ENCODE measurements at regions not wholly inside any gene's neighbourhood (a gene's known extent, or its start where the extent isn't known, plus 50 kb on each side); places are given as distances from the start of the nearest gene placed in this dataset.
"Not testable (repeated sequence)": the region's sequence is repeated elsewhere in the genome, so short reads cannot be mapped to it uniquely, and the experiment has no call there.

DNA sequence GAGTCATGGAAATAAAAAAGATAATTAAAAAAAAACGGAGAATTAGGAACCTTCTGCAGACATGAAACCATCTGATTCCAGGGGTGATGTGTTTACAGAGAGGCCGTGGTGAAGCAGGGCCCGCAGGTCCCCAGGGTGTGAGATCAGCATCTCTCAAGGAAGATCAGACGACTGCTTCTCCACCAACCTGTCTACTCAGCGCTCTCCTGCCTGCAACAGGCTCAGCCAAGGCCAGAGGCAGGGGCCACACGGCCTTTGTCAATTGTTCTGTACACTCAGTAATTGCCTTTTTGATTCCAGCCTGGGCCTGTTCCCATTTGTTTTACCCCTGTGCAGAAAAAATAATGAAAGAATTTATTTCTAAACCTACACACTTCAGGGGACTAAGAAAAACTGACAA is 124.6 kb downstream of the NXPE2 start:
- Mint-ChIP-seq H3K4me3 (ENCODE audit: unreplicated experiment) (no peak overlapping the region), H3K4me1 (ENCODE audit: low read depth) (no peaks in the 10 kb centered on the region), H3K36me3 (ENCODE audit: low read depth) (no peaks in the 10 kb centered on the region), H3K27me3 (ENCODE audit: low read depth) (peaks cover 29% of the 10 kb centered on the region), H3K27ac (ENCODE audit: unreplicated experiment) (no peak overlapping the region), H3K9me3 (ENCODE audit: low read depth) (peaks cover 1% of the 10 kb centered on the region)
- TF ChIP-seq CTCF (IDR thresholded peaks at IDR 0.05) = no peak
- DNase-seq (ENCODE audit: low spot score) = no peak

GRCh38 chr11:114805431-114805830 is 127.1 kb downstream of the NXPE2 start:
- not testable (repeated sequence) for H3K4me3 Mint-ChIP-seq (ENCODE audit: unreplicated experiment); H3K36me3 Mint-ChIP-seq (ENCODE audit: low read depth); DNase-seq (ENCODE audit: low spot score); H3K27ac Mint-ChIP-seq (ENCODE audit: unreplicated experiment); H3K4me1 Mint-ChIP-seq (ENCODE audit: low read depth); H3K9me3 Mint-ChIP-seq (ENCODE audit: low read depth)
- peaks cover 17% of the 10 kb centered on the region for H3K27me3 Mint-ChIP-seq (ENCODE audit: low read depth)

DNA sequence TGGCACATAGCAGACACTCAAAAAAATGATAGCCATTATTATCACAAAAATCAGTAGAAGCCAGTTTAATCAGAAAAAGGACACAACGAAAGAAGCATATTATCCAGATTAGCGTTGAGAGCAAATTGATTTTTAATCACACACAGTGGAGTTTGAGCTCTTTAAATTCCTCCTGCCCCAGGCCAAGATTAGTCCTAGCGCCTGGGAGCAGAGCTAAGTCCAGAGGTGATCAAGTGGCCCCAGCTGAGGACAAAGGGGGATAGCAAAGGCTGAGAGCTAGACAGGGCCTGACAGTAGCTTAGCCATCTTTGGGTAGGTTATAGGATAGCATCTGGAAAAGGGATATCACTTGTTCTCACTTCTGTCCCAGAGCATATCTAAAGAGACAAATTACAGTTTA is 133.6 kb downstream of the NXPE2 start:
- no peaks in the 10 kb centered on the region for H3K36me3 Mint-ChIP-seq (ENCODE audit: low read depth)
- H3K9me3 Mint-ChIP-seq (ENCODE audit: low read depth) = peaks cover 3% of the 10 kb centered on the region
- no peak overlapping the region for H3K4me3 Mint-ChIP-seq (ENCODE audit: unreplicated experiment)
- TF ChIP-seq CTCF (IDR thresholded peaks at IDR 0.05) = no peak
- peaks cover 5% of the 10 kb centered on the region for H3K27me3 Mint-ChIP-seq (ENCODE audit: low read depth)
- H3K4me1 Mint-ChIP-seq (ENCODE audit: low read depth) = no peaks in the 10 kb centered on the region
- no peak overlapping the region for H3K27ac Mint-ChIP-seq (ENCODE audit: unreplicated experiment)
- DNase-seq (ENCODE audit: low spot score) = no peak

GRCh38 chr11:114812733-114813132 is 134.4 kb downstream of the NXPE2 start:
- H3K4me1 Mint-ChIP-seq (ENCODE audit: low read depth) = no peaks in the 10 kb centered on the region
- DNase-seq (ENCODE audit: low spot score) = no peak
- H3K4me3 Mint-ChIP-seq (ENCODE audit: unreplicated experiment) = no peak overlapping the region
- H3K36me3 Mint-ChIP-seq (ENCODE audit: low read depth) = no peaks in the 10 kb centered on the region
- H3K27ac Mint-ChIP-seq (ENCODE audit: unreplicated experiment) = no peak overlapping the region
- peaks cover 5% of the 10 kb centered on the region for H3K27me3 Mint-ChIP-seq (ENCODE audit: low read depth)
- peaks cover 3% of the 10 kb centered on the region for H3K9me3 Mint-ChIP-seq (ENCODE audit: low read depth)
- TF ChIP-seq CTCF (IDR thresholded peaks at IDR 0.05) = no peak

- H3K27ac Mint-ChIP-seq (ENCODE audit: unreplicated experiment) = no peak overlapping the region
- H3K27me3 Mint-ChIP-seq (ENCODE audit: low read depth) = peaks cover 2% of the 10 kb centered on the region
- no peak for DNase-seq (ENCODE audit: low spot score)
- no peak for TF ChIP-seq CTCF (IDR thresholded peaks at IDR 0.05)
- H3K4me1 Mint-ChIP-seq (ENCODE audit: low read depth) = no peaks in the 10 kb centered on the region
- H3K36me3 Mint-ChIP-seq (ENCODE audit: low read depth) = no peaks in the 10 kb centered on the region
- H3K9me3 Mint-ChIP-seq (ENCODE audit: low read depth) = no peaks in the 10 kb centered on the region
- no peak overlapping the region for H3K4me3 Mint-ChIP-seq (ENCODE audit: unreplicated experiment)
These were observed 134.9 kb downstream of the NXPE2 start for GRCh38 chr11:114813189-114813718.

DNA sequence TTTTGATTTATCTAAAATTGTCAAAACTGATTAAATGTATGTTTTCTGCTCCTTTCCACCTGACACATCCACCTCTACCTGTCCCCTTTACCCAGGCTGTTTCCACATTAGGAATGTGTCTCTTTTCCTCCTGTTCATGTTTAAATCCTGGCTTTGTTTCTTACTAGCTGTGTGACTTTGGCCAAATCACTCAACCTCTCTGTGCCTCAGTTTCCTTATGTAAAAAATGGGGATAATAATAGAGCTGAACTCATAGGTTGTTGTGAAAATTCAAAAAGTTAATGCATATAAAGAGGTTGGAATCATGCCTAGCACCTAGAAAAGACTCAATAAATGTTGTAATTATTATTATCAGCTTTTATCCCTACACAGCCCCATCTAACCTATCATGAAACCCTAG is 136.8 kb downstream of the NXPE2 start:
- no peak for DNase-seq (ENCODE audit: low spot score)
- Mint-ChIP-seq H3K4me1 (ENCODE audit: low read depth) (no peaks in the 10 kb centered on the region), H3K27ac (ENCODE audit: unreplicated experiment) (no peak overlapping the region), H3K36me3 (ENCODE audit: low read depth) (no peaks in the 10 kb centered on the region), H3K4me3 (ENCODE audit: unreplicated experiment) (no peak overlapping the region), H3K27me3 (ENCODE audit: low read depth) (peaks cover 8% of the 10 kb centered on the region), H3K9me3 (ENCODE audit: low read depth) (no peaks in the 10 kb centered on the region)
- TF ChIP-seq CTCF (IDR thresholded peaks at IDR 0.05) = no peak
